GM12875 (cell line): ENCODE measurements at regions not wholly inside any gene's neighbourhood (a gene's known extent, or its start where the extent isn't known, plus 50 kb on each side); places are given as distances from the start of the nearest gene placed in this dataset.

Experiments
- H3K4me3 ChIP-seq: one replicate; pipeline ENCODE4 v1.5.1; 2011; ENCODE audit warnings: low read depth, low read length, control low read depth
- TF ChIP-seq, protein P1 (sequence below): IDR thresholded peaks from 2 replicates; pipeline ENCODE4 v1.5.1; 2011; ENCODE audit warnings: low read depth, mild to moderate bottlenecking, control low read depth, inconsistent platforms, low read length, moderate library complexity, borderline replicate concordance; ENCODE audit not compliant: insufficient read depth

DNA sequence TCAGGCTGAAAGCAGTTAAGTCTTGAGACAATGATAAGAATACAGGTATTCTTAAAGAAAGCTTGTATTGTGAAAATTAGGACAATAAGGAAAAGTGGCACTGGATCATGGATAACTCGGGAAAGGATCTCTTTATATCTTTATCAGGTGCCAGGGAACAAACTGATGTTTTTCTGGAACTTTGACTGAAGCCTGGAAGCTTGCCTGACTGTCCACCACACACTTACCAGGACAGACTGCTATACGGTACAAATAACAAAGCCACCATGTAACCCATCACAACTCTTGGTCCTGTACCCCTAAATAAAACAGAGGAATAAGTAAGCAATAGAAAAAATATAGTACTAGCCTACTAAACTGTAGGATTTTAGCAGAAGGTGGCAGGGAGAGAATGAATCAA, 623.0 kb downstream of the OTOL1 start:
- TF ChIP-seq, protein P1, sequence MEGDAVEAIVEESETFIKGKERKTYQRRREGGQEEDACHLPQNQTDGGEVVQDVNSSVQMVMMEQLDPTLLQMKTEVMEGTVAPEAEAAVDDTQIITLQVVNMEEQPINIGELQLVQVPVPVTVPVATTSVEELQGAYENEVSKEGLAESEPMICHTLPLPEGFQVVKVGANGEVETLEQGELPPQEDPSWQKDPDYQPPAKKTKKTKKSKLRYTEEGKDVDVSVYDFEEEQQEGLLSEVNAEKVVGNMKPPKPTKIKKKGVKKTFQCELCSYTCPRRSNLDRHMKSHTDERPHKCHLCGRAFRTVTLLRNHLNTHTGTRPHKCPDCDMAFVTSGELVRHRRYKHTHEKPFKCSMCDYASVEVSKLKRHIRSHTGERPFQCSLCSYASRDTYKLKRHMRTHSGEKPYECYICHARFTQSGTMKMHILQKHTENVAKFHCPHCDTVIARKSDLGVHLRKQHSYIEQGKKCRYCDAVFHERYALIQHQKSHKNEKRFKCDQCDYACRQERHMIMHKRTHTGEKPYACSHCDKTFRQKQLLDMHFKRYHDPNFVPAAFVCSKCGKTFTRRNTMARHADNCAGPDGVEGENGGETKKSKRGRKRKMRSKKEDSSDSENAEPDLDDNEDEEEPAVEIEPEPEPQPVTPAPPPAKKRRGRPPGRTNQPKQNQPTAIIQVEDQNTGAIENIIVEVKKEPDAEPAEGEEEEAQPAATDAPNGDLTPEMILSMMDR = no peak
- no peak overlapping the region for H3K4me3 ChIP-seq

DNA sequence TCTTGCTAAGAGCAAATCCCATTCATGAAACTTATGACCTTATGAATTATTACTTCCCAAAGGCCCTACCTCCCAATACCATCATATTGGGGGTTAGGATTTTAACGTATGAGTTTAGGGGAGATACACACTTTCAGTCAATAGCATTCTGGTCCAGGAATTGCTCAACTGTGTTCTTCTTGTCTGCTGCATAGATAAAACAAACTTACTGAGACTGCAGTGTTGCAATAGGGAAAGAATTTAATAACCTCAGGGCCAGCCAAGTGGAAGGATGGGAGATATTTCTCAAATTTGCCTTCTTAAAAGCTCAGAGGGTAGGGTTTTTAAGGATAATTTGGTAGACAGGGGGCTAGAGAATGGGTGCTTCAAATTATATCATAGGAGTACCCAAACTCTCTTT, 625.8 kb downstream of the OTOL1 start:
- TF ChIP-seq, protein P1 = no peak
- H3K4me3 ChIP-seq = no peak overlapping the region

DNA sequence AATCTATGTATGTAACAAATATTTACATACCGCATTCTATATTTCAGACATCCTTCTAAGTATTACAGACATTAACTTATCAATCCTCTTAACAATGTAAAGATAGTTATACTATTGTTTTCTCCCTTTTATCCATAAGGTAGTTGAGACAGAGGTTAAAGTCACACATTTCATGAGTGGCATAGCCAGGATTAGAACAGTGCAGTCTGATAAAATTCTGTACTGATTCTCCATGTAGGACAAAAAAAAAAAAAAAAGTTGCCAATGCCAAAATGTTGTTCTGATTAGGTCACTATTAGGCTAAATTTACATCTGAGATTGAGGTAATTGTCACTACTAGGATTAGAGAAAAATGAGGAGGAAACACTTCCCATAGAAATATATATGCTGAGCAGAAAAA, 629.2 kb downstream of the OTOL1 start:
- H3K4me3 ChIP-seq = no peak overlapping the region
- TF ChIP-seq, protein P1 = no peak

DNA sequence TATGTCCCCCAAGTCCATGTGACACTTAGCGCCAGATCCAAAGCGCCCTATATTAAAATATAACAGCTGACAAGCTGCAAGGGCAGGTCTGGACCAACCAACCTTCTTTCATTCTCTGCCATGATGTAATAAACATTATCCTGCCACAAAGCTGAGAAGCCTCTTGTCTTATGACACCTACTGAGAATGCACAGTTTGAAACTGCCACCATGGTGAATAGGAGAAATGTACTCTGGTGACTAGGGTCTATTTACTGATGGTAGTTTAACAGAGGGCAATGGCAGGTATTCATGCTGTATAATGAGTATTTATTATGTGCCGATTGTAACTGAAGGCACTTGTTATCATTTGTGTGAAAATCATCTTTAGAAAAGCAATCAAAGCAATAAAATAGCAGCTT, 634.0 kb downstream of the OTOL1 start:
- TF ChIP-seq, protein P1 = no peak
- no peak overlapping the region for H3K4me3 ChIP-seq

DNA sequence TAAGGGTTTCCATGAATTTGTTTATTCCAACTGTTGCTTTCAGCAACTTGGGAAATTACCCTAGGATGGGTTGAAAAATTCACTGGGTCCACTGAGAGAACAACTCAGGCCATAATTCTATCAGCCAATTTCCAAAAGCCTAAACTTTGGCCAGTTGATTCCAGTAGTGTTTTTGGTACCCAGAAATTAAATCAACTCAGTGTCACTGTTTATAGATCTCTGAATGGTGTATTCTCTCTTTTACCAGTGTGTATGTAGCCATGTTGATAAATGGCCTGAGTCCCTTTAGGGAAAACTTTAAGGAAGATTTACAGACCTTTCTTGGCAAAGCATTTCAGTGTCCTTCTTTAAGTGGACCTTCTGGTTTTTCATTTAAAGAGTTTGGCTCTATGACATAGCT, 636.4 kb downstream of the OTOL1 start:
- no peak overlapping the region for H3K4me3 ChIP-seq
- TF ChIP-seq, protein P1 = no peak

DNA sequence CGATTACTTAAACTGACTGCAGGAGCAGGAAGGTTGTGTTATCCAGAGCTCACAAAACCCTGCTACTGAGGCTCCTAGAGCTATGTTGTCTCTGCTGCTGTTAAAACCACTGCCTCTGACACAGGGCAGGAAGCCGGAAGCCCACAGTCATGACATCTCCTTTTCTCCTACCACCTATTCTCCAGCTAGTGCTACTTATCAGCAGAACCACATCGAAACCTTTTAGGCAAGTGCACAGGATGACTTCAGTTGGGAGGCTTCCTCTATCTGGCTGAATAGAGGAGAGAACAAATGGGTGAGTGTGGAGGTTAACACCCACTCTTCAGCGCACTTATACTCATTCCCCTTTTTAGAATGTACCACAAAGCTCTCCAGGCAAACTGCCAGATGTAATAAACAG, 638.0 kb downstream of the OTOL1 start:
- TF ChIP-seq, protein P1 = no peak
- no peak overlapping the region for H3K4me3 ChIP-seq

DNA sequence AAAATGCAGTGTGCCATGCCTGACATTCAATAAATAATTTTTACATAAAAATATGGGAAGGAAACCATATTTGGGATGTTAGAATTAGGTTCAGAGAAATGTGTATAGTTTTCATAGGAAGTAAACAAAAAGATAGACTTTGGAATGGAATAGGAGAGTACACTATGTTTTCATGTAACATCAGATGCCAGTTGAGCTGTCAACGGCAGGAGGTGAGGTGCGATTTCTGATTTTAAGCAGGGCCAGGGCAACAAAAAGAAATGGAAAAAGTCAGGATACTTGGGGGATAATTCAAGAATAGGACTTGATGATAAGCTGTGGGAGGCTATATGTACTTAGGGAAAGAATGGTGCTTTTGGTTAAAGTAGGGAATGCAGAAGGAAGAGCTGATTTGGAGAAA, 639.5 kb downstream of the OTOL1 start:
- H3K4me3 ChIP-seq = no peak overlapping the region
- TF ChIP-seq, protein P1 = no peak
